Kidney epithelial cell (primary cell): ENCODE measurements at regions not wholly inside any gene's neighbourhood (a gene's known extent, or its start where the extent isn't known, plus 50 kb on each side); places are given as distances from the start of the nearest gene placed in this dataset.
"Not testable (repeated sequence)": the region's sequence is repeated elsewhere in the genome, so short reads cannot be mapped to it uniquely, and the experiment has no call there.

Experiments
- DNase-seq: peaks from one replicate; pipeline ENCODE4 v3.0.0-alpha.2; 2010; ENCODE audit warnings: low read depth
- H3K27me3 ChIP-seq: 2 replicates; pipeline ENCODE4 v1.6.0; 2011; ENCODE audit warnings: low read length; ENCODE audit not compliant: control insufficient read depth, insufficient read depth
- H3K36me3 ChIP-seq: 2 replicates; pipeline ENCODE4 v1.5.1; 2011; ENCODE audit warnings: low read length; ENCODE audit not compliant: control insufficient read depth, insufficient read depth
- H3K4me3 ChIP-seq: 2 replicates; pipeline ENCODE4 v1.5.1; 2011; ENCODE audit warnings: low read depth, mild to moderate bottlenecking, control low read depth, low read length
- CTCF ChIP-seq: IDR thresholded peaks from 2 replicates; pipeline ENCODE4 v1.5.1; 2011; ENCODE audit warnings: mild to moderate bottlenecking, moderate library complexity, low read length, control low read depth, inconsistent platforms; ENCODE audit not compliant: insufficient read depth, poor library complexity, severe bottlenecking

DNA sequence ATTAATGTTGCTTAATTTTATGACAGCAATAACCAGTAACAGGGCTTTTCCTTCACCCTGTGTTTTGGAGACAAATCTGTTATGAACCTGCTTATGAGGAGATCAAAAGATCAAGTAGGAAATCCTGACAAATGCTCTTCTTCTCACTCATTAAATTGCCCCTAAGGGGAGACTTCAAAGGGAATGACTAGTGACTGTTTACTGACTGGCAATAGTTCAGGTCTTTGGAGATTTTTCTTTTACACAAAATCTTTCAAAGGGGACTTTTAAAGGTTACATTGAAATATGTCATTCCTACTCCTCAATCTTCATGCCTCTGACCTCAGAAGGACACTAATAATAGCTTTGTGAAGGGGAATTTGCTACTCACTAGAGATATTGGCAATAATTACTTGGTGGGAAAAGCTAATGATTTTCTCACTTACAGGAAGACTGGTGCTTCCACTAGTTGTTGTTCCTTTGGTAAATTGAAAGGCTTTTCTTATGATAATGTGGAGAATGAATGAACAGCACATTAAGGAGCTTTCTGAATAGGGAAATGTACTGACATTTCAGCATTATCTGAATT, 292.9 kb upstream of the CA10 start:
- TF ChIP-seq CTCF: no peak
- DNase-seq: no peak

DNA sequence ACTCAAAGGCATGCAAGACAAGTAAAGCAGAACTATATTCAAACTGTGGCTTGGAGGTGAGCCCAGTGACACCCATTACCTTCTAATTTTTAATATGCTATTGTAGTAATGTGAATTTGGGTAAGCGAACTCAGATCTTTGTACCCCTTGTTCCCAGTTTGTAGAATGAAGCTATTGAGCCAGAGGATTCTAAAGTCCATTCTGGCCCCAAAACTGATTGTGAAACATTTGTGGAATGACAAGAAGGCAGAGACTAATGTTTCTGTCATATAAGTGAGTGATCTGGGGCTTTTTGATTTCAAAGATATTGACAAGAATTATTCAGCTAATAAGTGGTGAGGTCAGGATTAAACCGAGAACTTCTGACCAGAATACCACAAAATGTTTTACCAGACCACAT, 283.8 kb upstream of the CA10 start:
- DNase-seq: no peak
- no peak for TF ChIP-seq CTCF
- H3K27me3 ChIP-seq: no peaks in the 10 kb centered on the region
- H3K4me3 ChIP-seq: no peak overlapping the region
- no peaks in the 10 kb centered on the region for H3K36me3 ChIP-seq

More for the DNA sequence above, 292.9 kb upstream of the CA10 start:
- Histone ChIP-seq H3K36me3 (no peaks in the 10 kb centered on the region), H3K4me3 (no peak overlapping the region), H3K27me3 (no peaks in the 10 kb centered on the region)

DNA sequence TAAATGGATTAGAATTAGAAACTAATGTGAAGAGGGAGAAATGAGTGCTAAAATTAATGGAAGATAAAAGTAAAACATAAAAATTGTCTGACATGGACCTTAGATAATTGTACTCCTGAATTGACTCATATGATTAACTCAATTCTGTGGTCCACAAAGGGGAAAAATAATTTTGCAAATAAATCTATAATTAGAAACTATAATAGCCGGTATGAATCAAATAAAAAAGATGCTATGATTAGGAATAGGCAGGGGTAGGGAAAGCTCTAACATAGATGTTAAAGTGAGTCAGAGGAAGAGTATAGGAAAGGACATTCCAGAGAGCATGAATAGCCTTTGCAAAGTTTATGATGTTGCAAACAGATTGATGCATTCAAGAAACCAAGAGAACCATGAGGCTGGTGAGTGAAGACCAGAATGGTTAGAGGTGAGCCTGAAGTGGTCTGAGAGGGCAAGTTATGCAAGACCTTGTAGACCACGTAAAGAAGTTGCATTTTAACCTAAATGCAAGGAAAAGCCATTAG, 262.1 kb upstream of the CA10 start:
- Histone ChIP-seq H3K36me3 (no peaks in the 10 kb centered on the region), H3K27me3 (no peaks in the 10 kb centered on the region), H3K4me3 (no peak overlapping the region)
- no peak for DNase-seq
- TF ChIP-seq CTCF: no peak

DNA sequence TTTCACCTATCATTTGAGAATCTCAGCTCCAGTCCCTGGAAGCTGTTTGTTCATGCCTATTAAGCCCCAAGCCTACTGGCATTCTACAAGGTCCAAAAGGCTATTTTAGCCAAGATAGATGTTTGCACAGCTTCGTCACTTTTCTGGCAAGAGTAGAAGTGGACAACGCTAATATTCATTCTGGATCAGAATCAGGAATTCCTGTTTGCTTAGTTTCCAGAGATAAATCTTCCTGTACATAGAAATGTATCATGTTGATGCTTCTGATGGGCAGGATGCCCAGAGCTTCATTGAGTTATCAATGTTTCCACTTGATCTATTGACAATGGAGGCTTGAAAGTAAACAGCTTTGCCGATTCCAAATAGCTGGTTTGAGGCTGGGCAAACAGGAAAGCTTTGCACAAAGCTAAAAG, 260.7 kb upstream of the CA10 start:
- no peaks in the 10 kb centered on the region for H3K36me3 ChIP-seq
- DNase-seq: no peak
- no peaks in the 10 kb centered on the region for H3K27me3 ChIP-seq
- no peak overlapping the region for H3K4me3 ChIP-seq
- TF ChIP-seq CTCF: no peak

GRCh38 chr17:52410781-52411180, 252.3 kb upstream of the CA10 start:
- Histone ChIP-seq H3K36me3 (no peaks in the 10 kb centered on the region), H3K4me3 (no peak overlapping the region), H3K27me3 (no peaks in the 10 kb centered on the region)
- DNase-seq: no peak
- TF ChIP-seq CTCF: no peak

GRCh38 chr17:52409222-52409621, 250.7 kb upstream of the CA10 start:
- H3K4me3 ChIP-seq, H3K27me3 ChIP-seq, H3K36me3 ChIP-seq, DNase-seq: not testable (repeated sequence)
